ENCODE measurements at regions not wholly inside any gene's neighbourhood (a gene's known extent, or its start where the extent isn't known, plus 50 kb on each side); places are given as distances from the start of the nearest gene placed in this dataset.

DNA sequence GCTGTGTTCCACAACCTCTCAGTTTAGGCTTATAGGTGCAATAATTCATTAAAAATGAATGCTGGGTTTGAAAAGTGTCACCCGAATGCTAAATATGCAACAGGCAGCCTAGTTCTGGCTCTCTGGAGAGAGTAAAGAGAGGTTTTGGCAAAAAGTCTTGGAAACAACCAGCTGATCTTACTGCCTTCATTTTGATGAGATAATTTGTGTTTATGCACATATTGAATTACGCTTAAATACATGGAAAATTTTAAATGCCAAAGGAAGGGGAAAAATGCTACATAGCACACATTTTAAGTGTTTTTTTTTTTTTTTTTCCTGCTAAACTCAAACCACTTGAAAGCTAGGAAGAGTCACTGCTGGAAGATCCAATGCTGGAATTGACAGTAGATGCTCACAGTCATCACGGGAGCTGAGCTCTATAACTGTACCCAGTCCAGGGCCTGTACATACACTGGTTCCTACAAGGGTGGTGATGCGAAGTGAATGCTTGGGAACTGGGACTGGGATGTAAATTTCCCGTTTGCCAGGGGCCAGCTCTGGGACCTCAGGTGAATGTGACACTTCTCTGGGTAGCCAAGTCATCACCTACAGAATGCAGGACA lies 151.5 kb downstream of the PFKFB3 start:
- peaks cover 0 to 11% of the 10 kb centered on the region in 2 experiments; a peak in 2 of 5 replicates for H3K27me3 ChIP-seq (ENCODE audit: control insufficient read depth in 1 of 2, insufficient read depth in 2 of 2, low read length in 2 of 2)
- TF ChIP-seq ZNF207 (IDR thresholded peaks at IDR 0.05; ENCODE audit: borderline replicate concordance) (no peak), ZMYM3 (CRISPR knock-in tag; IDR thresholded peaks at IDR 0.05) (no peak), ZNF331 (CRISPR knock-in tag; IDR thresholded peaks at IDR 0.05) (no peak), HES4 (CRISPR knock-in tag; IDR thresholded peaks at IDR 0.05; ENCODE audit: borderline replicate concordance) (no peak), ADNP (CRISPR knock-in tag; IDR thresholded peaks at IDR 0.05) (no peak), ZFP36 (IDR thresholded peaks at IDR 0.05; ENCODE audit: borderline replicate concordance, low read depth, low read length, partially characterized antibody) (no peak), ZZZ3 (CRISPR knock-in tag; IDR thresholded peaks at IDR 0.05; ENCODE audit: borderline replicate concordance) (no peak), CCAR2 (optimal IDR thresholded peaks at IDR 0.05; ENCODE audit: low read depth, low read length) (no peak), RNF2 (conservative IDR thresholded peaks at IDR 0.05; ENCODE audit: low read depth) (no peak)
- TF ChIP-seq, protein P1, sequence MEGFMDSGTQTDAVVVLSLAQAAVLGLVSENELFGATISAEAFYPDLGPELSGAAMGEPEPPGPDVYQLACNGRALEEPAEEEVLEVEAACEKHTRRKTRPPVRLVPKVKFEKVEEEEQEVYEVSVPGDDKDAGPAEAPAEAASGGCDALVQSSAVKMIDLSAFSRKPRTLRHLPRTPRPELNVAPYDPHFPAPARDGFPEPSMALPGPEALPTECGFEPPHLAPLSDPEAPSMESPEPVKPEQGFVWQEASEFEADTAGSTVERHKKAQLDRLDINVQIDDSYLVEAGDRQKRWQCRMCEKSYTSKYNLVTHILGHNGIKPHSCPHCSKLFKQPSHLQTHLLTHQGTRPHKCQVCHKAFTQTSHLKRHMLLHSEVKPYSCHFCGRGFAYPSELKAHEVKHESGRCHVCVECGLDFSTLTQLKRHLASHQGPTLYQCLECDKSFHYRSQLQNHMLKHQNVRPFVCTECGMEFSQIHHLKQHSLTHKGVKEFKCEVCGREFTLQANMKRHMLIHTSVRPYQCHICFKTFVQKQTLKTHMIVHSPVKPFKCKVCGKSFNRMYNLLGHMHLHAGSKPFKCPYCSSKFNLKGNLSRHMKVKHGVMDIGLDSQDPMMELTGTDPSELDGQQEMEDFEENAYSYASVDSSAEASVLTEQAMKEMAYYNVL (CRISPR knock-in tag; IDR thresholded peaks at IDR 0.05; ENCODE audit: borderline replicate concordance), result no peak
- intact Hi-C loops (cut with micrococcal nuclease; ENCODE audit: unreplicated experiment) (no loop called here), in situ Hi-C loops (cut with HindIII; ENCODE audit: extremely low pct_ligation_motif_present, low pct_unique_long_range_greater_than_20kb) (no loop called here)
- ChIA-PET POLR2A (no interaction called here), CTCF (ENCODE audit: low intra/inter-chr PET ratio, low total read pairs) (no interaction called here)
- no peaks in the 10 kb centered on the region for H3K79me2 ChIP-seq (ENCODE audit: insufficient read depth, low read length)
- no peak for FAIRE-seq
- no peak overlapping the region for H2AFZ ChIP-seq (ENCODE audit: low read length)
- no peak for DNase-seq (ENCODE audit: low spot score)
- ATAC-seq, result no peak
- whole genome bisulfite sequencing (ENCODE audit: low lambda C conversion rate), result 21% methylated on average over 5 of the region's 5 CpGs
- H3K4me1 ChIP-seq (ENCODE audit: insufficient read depth, low read length), result peaks cover 6% of the 10 kb centered on the region; the same call in 1 of the 2 replicates
- H3K4me3 ChIP-seq (replicated peaks in 1 of 3; ENCODE audit: insufficient read depth in 1 of 3, low read depth in 2 of 3, low read length in 3 of 3), result no peak overlapping the region
- no peak overlapping the region for H3K4me2 ChIP-seq (ENCODE audit: low read depth, low read length)
- H3K9ac ChIP-seq (ENCODE audit: insufficient read depth, low read depth, low read length), result no peak overlapping the region
- no peaks in the 10 kb centered on the region for H3K9me3 ChIP-seq (ENCODE audit: low read length)
- no TSS peak for BruUV-seq (replicated peaks)
- no peaks in the 10 kb centered on the region for H3K36me3 ChIP-seq (replicated peaks in 1 of 2; ENCODE audit: control insufficient read depth in 1 of 2, insufficient read depth in 2 of 2, low read length in 2 of 2)
- no peak overlapping the region for H3K27ac ChIP-seq (ENCODE audit: extremely low read length, insufficient read depth, low read length)
- no peaks in the 10 kb centered on the region for H4K20me1 ChIP-seq (ENCODE audit: insufficient read depth, low read length)
